ENCODE measurements at regions not wholly inside any gene's neighbourhood (a gene's known extent, or its start where the extent isn't known, plus 50 kb on each side); places are given as distances from the start of the nearest gene placed in this dataset.

- no peak for TF ChIP-seq POLR2AphosphoS5 (IDR thresholded peaks at IDR 0.05; ENCODE audit: low read depth, low read length)
- TF ChIP-seq TCF7L2 (IDR thresholded peaks at IDR 0.05; ENCODE audit: low read depth, low read length): no peak
- TF ChIP-seq SIN3A (IDR thresholded peaks at IDR 0.05; ENCODE audit: borderline replicate concordance, insufficient read depth, low read depth, low read length): no peak
- TF ChIP-seq, protein P1, sequence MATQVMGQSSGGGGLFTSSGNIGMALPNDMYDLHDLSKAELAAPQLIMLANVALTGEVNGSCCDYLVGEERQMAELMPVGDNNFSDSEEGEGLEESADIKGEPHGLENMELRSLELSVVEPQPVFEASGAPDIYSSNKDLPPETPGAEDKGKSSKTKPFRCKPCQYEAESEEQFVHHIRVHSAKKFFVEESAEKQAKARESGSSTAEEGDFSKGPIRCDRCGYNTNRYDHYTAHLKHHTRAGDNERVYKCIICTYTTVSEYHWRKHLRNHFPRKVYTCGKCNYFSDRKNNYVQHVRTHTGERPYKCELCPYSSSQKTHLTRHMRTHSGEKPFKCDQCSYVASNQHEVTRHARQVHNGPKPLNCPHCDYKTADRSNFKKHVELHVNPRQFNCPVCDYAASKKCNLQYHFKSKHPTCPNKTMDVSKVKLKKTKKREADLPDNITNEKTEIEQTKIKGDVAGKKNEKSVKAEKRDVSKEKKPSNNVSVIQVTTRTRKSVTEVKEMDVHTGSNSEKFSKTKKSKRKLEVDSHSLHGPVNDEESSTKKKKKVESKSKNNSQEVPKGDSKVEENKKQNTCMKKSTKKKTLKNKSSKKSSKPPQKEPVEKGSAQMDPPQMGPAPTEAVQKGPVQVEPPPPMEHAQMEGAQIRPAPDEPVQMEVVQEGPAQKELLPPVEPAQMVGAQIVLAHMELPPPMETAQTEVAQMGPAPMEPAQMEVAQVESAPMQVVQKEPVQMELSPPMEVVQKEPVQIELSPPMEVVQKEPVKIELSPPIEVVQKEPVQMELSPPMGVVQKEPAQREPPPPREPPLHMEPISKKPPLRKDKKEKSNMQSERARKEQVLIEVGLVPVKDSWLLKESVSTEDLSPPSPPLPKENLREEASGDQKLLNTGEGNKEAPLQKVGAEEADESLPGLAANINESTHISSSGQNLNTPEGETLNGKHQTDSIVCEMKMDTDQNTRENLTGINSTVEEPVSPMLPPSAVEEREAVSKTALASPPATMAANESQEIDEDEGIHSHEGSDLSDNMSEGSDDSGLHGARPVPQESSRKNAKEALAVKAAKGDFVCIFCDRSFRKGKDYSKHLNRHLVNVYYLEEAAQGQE (IDR thresholded peaks at IDR 0.05; ENCODE audit: insufficient read depth in 1 of 2, low read depth in 2 of 2, low read length in 1 of 2): no peak
- TF ChIP-seq, protein P2, sequence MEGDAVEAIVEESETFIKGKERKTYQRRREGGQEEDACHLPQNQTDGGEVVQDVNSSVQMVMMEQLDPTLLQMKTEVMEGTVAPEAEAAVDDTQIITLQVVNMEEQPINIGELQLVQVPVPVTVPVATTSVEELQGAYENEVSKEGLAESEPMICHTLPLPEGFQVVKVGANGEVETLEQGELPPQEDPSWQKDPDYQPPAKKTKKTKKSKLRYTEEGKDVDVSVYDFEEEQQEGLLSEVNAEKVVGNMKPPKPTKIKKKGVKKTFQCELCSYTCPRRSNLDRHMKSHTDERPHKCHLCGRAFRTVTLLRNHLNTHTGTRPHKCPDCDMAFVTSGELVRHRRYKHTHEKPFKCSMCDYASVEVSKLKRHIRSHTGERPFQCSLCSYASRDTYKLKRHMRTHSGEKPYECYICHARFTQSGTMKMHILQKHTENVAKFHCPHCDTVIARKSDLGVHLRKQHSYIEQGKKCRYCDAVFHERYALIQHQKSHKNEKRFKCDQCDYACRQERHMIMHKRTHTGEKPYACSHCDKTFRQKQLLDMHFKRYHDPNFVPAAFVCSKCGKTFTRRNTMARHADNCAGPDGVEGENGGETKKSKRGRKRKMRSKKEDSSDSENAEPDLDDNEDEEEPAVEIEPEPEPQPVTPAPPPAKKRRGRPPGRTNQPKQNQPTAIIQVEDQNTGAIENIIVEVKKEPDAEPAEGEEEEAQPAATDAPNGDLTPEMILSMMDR (IDR thresholded peaks at IDR 0.05): no peak
- Histone ChIP-seq H3K9me3 (ENCODE audit: control insufficient read depth, insufficient read depth, low read depth, low read length) (no peaks in the 10 kb centered on the region), H3K27ac (ENCODE audit: low read length) (no peak overlapping the region), H3K36me3 (ENCODE audit: control insufficient read depth, insufficient read depth, low read length) (no peaks in the 10 kb centered on the region), H3K4me1 (ENCODE audit: control insufficient read depth, insufficient read depth, low read length) (no peaks in the 10 kb centered on the region), H3K4me3 (ENCODE audit: low read depth in 2 of 2, low read length in 2 of 2) (no peak overlapping the region), H3K27me3 (ENCODE audit: control insufficient read depth, insufficient read depth, low read length) (0 out of 2 replicates have a peak, but pooled peaks cover 2% of the 10 kb centered on the region)
- in situ Hi-C loops (cut with HindIII; ENCODE audit: low pct_unique_long_range_greater_than_20kb, low sequenced_read_pairs): no loop called here
- no TSS peak for BruUV-seq (replicated peaks)
- no peak for ATAC-seq
- intact Hi-C loops (cut with micrococcal nuclease; ENCODE audit: unreplicated experiment): no loop called here
- CTCF ChIA-PET: no interaction called here
- POLR2A ChIA-PET: interaction anchor here (0.6 kb wide), 1 partner anchor 57 kb away, joined by 8 read pairs; no protein-coding TSS in a partner anchor
- no peak for DNase-seq (ENCODE audit: low read depth, low spot score)
Observed at GRCh38 chr1:162922201-162922600, 61.2 kb upstream of the CCDC190 start.

GRCh38 chr1:162921311-162921710 is 60.3 kb upstream of the CCDC190 start:
- BruUV-seq (replicated peaks): no TSS peak
- CTCF ChIA-PET: no interaction called here
- no peak for ATAC-seq

More at GRCh38 chr1:162921311-162921710, 60.3 kb upstream of the CCDC190 start:
- POLR2A ChIA-PET: interaction anchor here (0.6 kb wide), 1 partner anchor 422 kb away, joined by 4 read pairs; no protein-coding TSS in a partner anchor
- Histone ChIP-seq H3K27me3 (ENCODE audit: control insufficient read depth, insufficient read depth, low read length) (0 out of 2 replicates have a peak, but pooled peaks cover 2% of the 10 kb centered on the region), H3K27ac (ENCODE audit: low read length) (no peak overlapping the region), H3K9me3 (ENCODE audit: control insufficient read depth, insufficient read depth, low read depth, low read length) (no peaks in the 10 kb centered on the region), H3K36me3 (ENCODE audit: control insufficient read depth, insufficient read depth, low read length) (no peaks in the 10 kb centered on the region), H3K4me1 (ENCODE audit: control insufficient read depth, insufficient read depth, low read length) (no peaks in the 10 kb centered on the region), H3K4me3 (ENCODE audit: low read depth in 2 of 2, low read length in 2 of 2) (no peak overlapping the region)
- TF ChIP-seq, protein P2 (IDR thresholded peaks at IDR 0.05): no peak
- TF ChIP-seq, protein P1 (IDR thresholded peaks at IDR 0.05; ENCODE audit: insufficient read depth in 1 of 2, low read depth in 2 of 2, low read length in 1 of 2): no peak
- TF ChIP-seq SIN3A (IDR thresholded peaks at IDR 0.05; ENCODE audit: borderline replicate concordance, insufficient read depth, low read depth, low read length) (no peak), POLR2AphosphoS5 (IDR thresholded peaks at IDR 0.05; ENCODE audit: low read depth, low read length) (no peak), TCF7L2 (IDR thresholded peaks at IDR 0.05; ENCODE audit: low read depth, low read length) (no peak)
- in situ Hi-C loops (cut with HindIII; ENCODE audit: low pct_unique_long_range_greater_than_20kb, low sequenced_read_pairs) (no loop called here), intact Hi-C loops (cut with micrococcal nuclease; ENCODE audit: unreplicated experiment) (no loop called here)
- no peak for DNase-seq (ENCODE audit: low read depth, low spot score)
